Mammary epithelial cell (primary cell): ENCODE measurements at regions not wholly inside any gene's neighbourhood (a gene's known extent, or its start where the extent isn't known, plus 50 kb on each side); places are given as distances from the start of the nearest gene placed in this dataset.

Experiments
- CTCF ChIP-seq, 2 donors: IDR thresholded peaks in 1 of 2; conservative IDR thresholded peaks in 1 of 2; 2 replicates each; pipeline ENCODE4 v1.5.1; 2011 to 2012; ENCODE audit warnings: inconsistent platforms in 2 of 2, low read length in 2 of 2, mild to moderate bottlenecking in 2 of 2, control low read depth in 1 of 2, low read depth in 1 of 2; ENCODE audit not compliant: insufficient read depth in 1 of 2; ENCODE audit errors: extremely low read depth in 1 of 2
- EZH2 ChIP-seq: IDR thresholded peaks from 2 replicates; pipeline ENCODE4 v1.6.1; 2012; ENCODE audit warnings: low read length, inconsistent platforms, borderline replicate concordance

- TF ChIP-seq CTCF (conservative IDR thresholded peaks at IDR 0.05 in 1 of 2, IDR thresholded peaks at IDR 0.05 in 1 of 2; ENCODE audit: extremely low read depth in 1 of 2, insufficient read depth in 1 of 2, low read depth in 1 of 2, low read length in 2 of 2) (no peak), EZH2 (no peak)
Measured at GRCh38 chr12:41932470-41932991, 212.1 kb downstream of the GXYLT1 start.
